ENCODE measurements at regions not wholly inside any gene's neighbourhood (a gene's known extent, or its start where the extent isn't known, plus 50 kb on each side); places are given as distances from the start of the nearest gene placed in this dataset.
"Not testable (repeated sequence)": the region's sequence is repeated elsewhere in the genome, so short reads cannot be mapped to it uniquely, and the experiment has no call there.

- Histone ChIP-seq H3K79me2 (ENCODE audit: insufficient read depth, low read length) (no peaks in the 10 kb centered on the region), H3K27me3 (ENCODE audit: control insufficient read depth in 2 of 2, insufficient read depth in 2 of 2, low read length in 2 of 2) (no peaks in the 10 kb centered on the region), H4K20me1 (ENCODE audit: insufficient read depth, low read length) (no peaks in the 10 kb centered on the region), H3K9ac (ENCODE audit: insufficient read depth, low read length, poor library complexity, severe bottlenecking) (no peak overlapping the region), H3K4me3 (replicated peaks in 1 of 3; ENCODE audit: low read depth in 2 of 3, low read length in 3 of 3) (no peak overlapping the region), H3K27ac (ENCODE audit: low read depth in 1 of 2, low read length in 2 of 2) (no peak overlapping the region), H3K4me2 (replicated peaks; ENCODE audit: extremely low read depth, low read length, poor library complexity, severe bottlenecking) (no peak overlapping the region), H2AFZ (ENCODE audit: insufficient read depth, low read depth, low read length, poor library complexity, severe bottlenecking) (no peak overlapping the region), H3K36me3 (replicated peaks in 1 of 2; ENCODE audit: control insufficient read depth in 1 of 2, insufficient read depth in 2 of 2, low read length in 2 of 2) (no peaks in the 10 kb centered on the region), H3K9me3 (replicated peaks in 1 of 2; ENCODE audit: control insufficient read depth in 1 of 2, insufficient read depth in 1 of 2, low read length in 2 of 2) (no peaks in the 10 kb centered on the region), H3K4me1 (ENCODE audit: control insufficient read depth in 1 of 2, insufficient read depth in 2 of 2, low read length in 2 of 2) (no peaks in the 10 kb centered on the region)
- WGBS (ENCODE audit: insufficient coverage), result no CpG with 5 or more reads among the region's 4 CpGs
- H3K27me3 Mint-ChIP-seq (ENCODE audit: low read depth in 3 of 3), result peaks cover 0 to 8% (median 2%) of the 10 kb centered on the region in 3 donors
- H3K4me3 Mint-ChIP-seq, result no peak overlapping the region
- H3K27ac Mint-ChIP-seq, result peak overlapping the region in 1 of 7 donors; percentile 36
- H3K9me3 Mint-ChIP-seq, result peaks cover 0 to 3% (median 2%) of the 10 kb centered on the region in 7 donors
- H3K4me1 Mint-ChIP-seq, result peaks cover 3% of the 10 kb centered on the region
- intact Hi-C loops (cut with micrococcal nuclease), result no loop called here
- DNase-seq, result peak in 2 of 3 donors; percentile 29 to 49
- H3K36me3 Mint-ChIP-seq, result no peaks in the 10 kb centered on the region
- TF ChIP-seq CTCF (IDR thresholded peaks at IDR 0.05), result no peak
Measured at GRCh38 chr3:112699436-112699978, 58.6 kb upstream of the CCDC80 start.

- H3K27me3 Mint-ChIP-seq (ENCODE audit: low read depth in 3 of 3); H3K4me1 ChIP-seq (ENCODE audit: control insufficient read depth in 1 of 2, insufficient read depth in 2 of 2, low read length in 2 of 2); H3K4me3 ChIP-seq (replicated peaks in 1 of 3; ENCODE audit: low read depth in 2 of 3, low read length in 3 of 3); H3K4me3 Mint-ChIP-seq; H3K36me3 ChIP-seq (replicated peaks in 1 of 2; ENCODE audit: control insufficient read depth in 1 of 2, insufficient read depth in 2 of 2, low read length in 2 of 2); DNase-seq; H4K20me1 ChIP-seq (ENCODE audit: insufficient read depth, low read length); H3K9me3 Mint-ChIP-seq; H2AFZ ChIP-seq (ENCODE audit: insufficient read depth, low read depth, low read length, poor library complexity, severe bottlenecking); H3K4me2 ChIP-seq (replicated peaks; ENCODE audit: extremely low read depth, low read length, poor library complexity, severe bottlenecking); H3K9me3 ChIP-seq (replicated peaks in 1 of 2; ENCODE audit: control insufficient read depth in 1 of 2, insufficient read depth in 1 of 2, low read length in 2 of 2); H3K79me2 ChIP-seq (ENCODE audit: insufficient read depth, low read length); H3K27ac ChIP-seq (ENCODE audit: low read depth in 1 of 2, low read length in 2 of 2); H3K36me3 Mint-ChIP-seq; H3K27me3 ChIP-seq (ENCODE audit: control insufficient read depth in 2 of 2, insufficient read depth in 2 of 2, low read length in 2 of 2); intact Hi-C loops (cut with micrococcal nuclease); H3K9ac ChIP-seq (ENCODE audit: insufficient read depth, low read length, poor library complexity, severe bottlenecking); H3K27ac Mint-ChIP-seq; H3K4me1 Mint-ChIP-seq: not testable (repeated sequence)
- WGBS (ENCODE audit: insufficient coverage), result no CpG with 5 or more reads among the region's 2 CpGs
Measured at GRCh38 chr3:112698442-112698841, 57.5 kb upstream of the CCDC80 start.

GRCh38 chr3:112696244-112696643 lies 55.3 kb upstream of the CCDC80 start:
- H3K4me1 Mint-ChIP-seq; H3K36me3 ChIP-seq (replicated peaks in 1 of 2; ENCODE audit: control insufficient read depth in 1 of 2, insufficient read depth in 2 of 2, low read length in 2 of 2); H2AFZ ChIP-seq (ENCODE audit: insufficient read depth, low read depth, low read length, poor library complexity, severe bottlenecking); H3K4me1 ChIP-seq (ENCODE audit: control insufficient read depth in 1 of 2, insufficient read depth in 2 of 2, low read length in 2 of 2); H3K4me2 ChIP-seq (replicated peaks; ENCODE audit: extremely low read depth, low read length, poor library complexity, severe bottlenecking); H3K27me3 Mint-ChIP-seq (ENCODE audit: low read depth in 3 of 3); H3K4me3 Mint-ChIP-seq; H3K36me3 Mint-ChIP-seq; H3K9me3 ChIP-seq (replicated peaks in 1 of 2; ENCODE audit: control insufficient read depth in 1 of 2, insufficient read depth in 1 of 2, low read length in 2 of 2); H3K9ac ChIP-seq (ENCODE audit: insufficient read depth, low read length, poor library complexity, severe bottlenecking); H3K27ac Mint-ChIP-seq; H3K27ac ChIP-seq (ENCODE audit: low read depth in 1 of 2, low read length in 2 of 2); H3K27me3 ChIP-seq (ENCODE audit: control insufficient read depth in 2 of 2, insufficient read depth in 2 of 2, low read length in 2 of 2); H3K4me3 ChIP-seq (replicated peaks in 1 of 3; ENCODE audit: low read depth in 2 of 3, low read length in 3 of 3); H3K9me3 Mint-ChIP-seq; H3K79me2 ChIP-seq (ENCODE audit: insufficient read depth, low read length); H4K20me1 ChIP-seq (ENCODE audit: insufficient read depth, low read length); DNase-seq; intact Hi-C loops (cut with micrococcal nuclease): not testable (repeated sequence)
- no CpG with 5 or more reads among the region's 3 CpGs for WGBS (ENCODE audit: insufficient coverage)

- H3K36me3 Mint-ChIP-seq; H3K36me3 ChIP-seq (replicated peaks in 1 of 2; ENCODE audit: control insufficient read depth in 1 of 2, insufficient read depth in 2 of 2, low read length in 2 of 2); intact Hi-C loops (cut with micrococcal nuclease); H3K27me3 ChIP-seq (ENCODE audit: control insufficient read depth in 2 of 2, insufficient read depth in 2 of 2, low read length in 2 of 2); H3K79me2 ChIP-seq (ENCODE audit: insufficient read depth, low read length); H3K27ac ChIP-seq (ENCODE audit: low read depth in 1 of 2, low read length in 2 of 2); H3K4me2 ChIP-seq (replicated peaks; ENCODE audit: extremely low read depth, low read length, poor library complexity, severe bottlenecking); H3K9me3 Mint-ChIP-seq; H3K27me3 Mint-ChIP-seq (ENCODE audit: low read depth in 3 of 3); H4K20me1 ChIP-seq (ENCODE audit: insufficient read depth, low read length); H3K9ac ChIP-seq (ENCODE audit: insufficient read depth, low read length, poor library complexity, severe bottlenecking); H3K27ac Mint-ChIP-seq; H3K9me3 ChIP-seq (replicated peaks in 1 of 2; ENCODE audit: control insufficient read depth in 1 of 2, insufficient read depth in 1 of 2, low read length in 2 of 2); H3K4me3 ChIP-seq (replicated peaks in 1 of 3; ENCODE audit: low read depth in 2 of 3, low read length in 3 of 3); H3K4me3 Mint-ChIP-seq; DNase-seq; H2AFZ ChIP-seq (ENCODE audit: insufficient read depth, low read depth, low read length, poor library complexity, severe bottlenecking); H3K4me1 ChIP-seq (ENCODE audit: control insufficient read depth in 1 of 2, insufficient read depth in 2 of 2, low read length in 2 of 2); H3K4me1 Mint-ChIP-seq: not testable (repeated sequence)
- WGBS (ENCODE audit: insufficient coverage), result no CpG with 5 or more reads among the region's 3 CpGs
Measured at GRCh38 chr3:112695377-112696108, 54.6 kb upstream of the CCDC80 start.

All from CD14-positive monocyte (primary cell).